Spleen (tissue), 7 donors: ENCODE measurements at regions not wholly inside any gene's neighbourhood (a gene's known extent, or its start where the extent isn't known, plus 50 kb on each side); places are given as distances from the start of the nearest gene placed in this dataset.

Source experiments
- CTCF ChIP-seq, 11 experiments: fragments of 200-600 bp in 7 of 11; fragments of 450-650 bp in 4 of 11; sonication (generic) in 4 of 11; IDR thresholded peaks in 8 of 11; conservative IDR thresholded peaks in 3 of 11; 1 replicate in 7 of 11; 2 replicates in 4 of 11; pipeline versions ENCODE4 v1.4.0 to v1.8.0; 2016 to 2021; ENCODE audit warnings: antibody characterized with exemption in 11 of 11, inconsistent platforms in 4 of 11, mild to moderate bottlenecking in 1 of 11
- POLR2AphosphoS5 ChIP-seq, 3 donors: sonication (generic); formaldehyde crosslinking; IDR thresholded peaks; one replicate each; pipeline ENCODE4 v1.5.1; 2017; ENCODE audit warnings: antibody characterized with exemption in 3 of 3
- donor health status: DM: no; HTN: no; CAD: no; lungs with moderate emphysema.
- donor health status: DM: no; HTN: no; CAD: no.
- donor health status: DM: no; HTN: no; CAD: no.

DNA sequence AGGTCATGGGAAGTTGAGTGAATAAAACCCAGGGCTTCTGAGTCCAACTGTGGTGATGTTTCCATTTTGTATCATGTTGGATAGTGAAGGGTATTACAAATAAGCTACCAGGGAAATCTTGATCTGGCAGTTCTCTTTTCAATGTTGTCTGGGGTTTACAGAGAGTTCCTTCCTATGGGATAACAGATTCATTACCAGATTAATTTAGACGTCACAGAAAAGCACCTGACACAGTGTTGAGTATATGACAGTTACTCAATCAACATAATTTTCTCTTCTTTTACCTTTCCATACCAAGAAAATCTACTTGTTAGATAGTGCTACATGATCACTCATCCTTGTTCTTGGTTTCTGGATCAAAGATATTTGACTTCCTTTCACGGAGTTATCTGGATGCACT, 270.9 kb downstream of the ACTL7B start:
- TF ChIP-seq CTCF (IDR thresholded peaks at IDR 0.05 in 8 of 11, conservative IDR thresholded peaks at IDR 0.05 in 3 of 11): no peak
- no peak for TF ChIP-seq POLR2AphosphoS5 (IDR thresholded peaks at IDR 0.05)
